HL-60 (cell line): ENCODE measurements at regions not wholly inside any gene's neighbourhood (a gene's known extent, or its start where the extent isn't known, plus 50 kb on each side); places are given as distances from the start of the nearest gene placed in this dataset.

Source experiments
- DNase-seq, 2 experiments: peaks; one replicate each; pipeline ENCODE4 v3.0.0-alpha.2; 2010 to 2020; ENCODE audit warnings: low read depth in 1 of 2, low spot score in 1 of 2
- H3K27ac ChIP-seq: fragments of 250-450 bp; sonication (Bioruptor Pico); replicated peaks from 2 replicates; pipeline ENCODE4 v1.5.1; 2020; ENCODE audit warnings: mild to moderate bottlenecking, moderate library complexity
- H3K27me3 ChIP-seq: fragments of 250-450 bp; sonication (Bioruptor Pico); 2 replicates; pipeline ENCODE4 v1.5.1; 2021; ENCODE audit warnings: mild to moderate bottlenecking, moderate library complexity; ENCODE audit not compliant: insufficient read depth, poor library complexity, severe bottlenecking
- H3K4me3 ChIP-seq: replicated peaks from 2 replicates; pipeline ENCODE4 v1.5.1; 2011; ENCODE audit warnings: mild to moderate bottlenecking, control low read depth, low read length; ENCODE audit not compliant: insufficient read depth
- CTCF ChIP-seq: IDR thresholded peaks from one replicate; pipeline ENCODE4 v1.5.1; 2011; ENCODE audit warnings: low read length, control low read depth, inconsistent platforms; ENCODE audit not compliant: insufficient read depth
- GABPA ChIP-seq: IDR thresholded peaks from 2 replicates; pipeline ENCODE4 v1.6.1; 2012; ENCODE audit warnings: low read depth
- POLR2AphosphoS5 ChIP-seq: IDR thresholded peaks from 2 replicates; pipeline ENCODE4 v1.6.1; 2012; ENCODE audit warnings: low read depth
- REST ChIP-seq: IDR thresholded peaks from 2 replicates; pipeline ENCODE4 v1.6.1; 2012; ENCODE audit warnings: low read depth; ENCODE audit not compliant: insufficient replicate concordance
- SPI1 ChIP-seq: IDR thresholded peaks from 2 replicates; pipeline ENCODE4 v1.6.1; 2012; ENCODE audit warnings: low read depth, mild to moderate bottlenecking, borderline replicate concordance

GRCh38 chr6:87828044-87828443 lies 126.0 kb upstream of the AKIRIN2 start:
- Histone ChIP-seq H3K4me3 (no peak overlapping the region), H3K27me3 (no peaks in the 10 kb centered on the region), H3K27ac (no peak overlapping the region)
- DNase-seq: no peak
- TF ChIP-seq CTCF (no peak), SPI1 (no peak), REST (no peak), POLR2AphosphoS5 (no peak), GABPA (no peak)

GRCh38 chr6:87827346-87827745 lies 125.3 kb upstream of the AKIRIN2 start:
- no peak for TF ChIP-seq POLR2AphosphoS5
- no peak for TF ChIP-seq CTCF
- no peak for TF ChIP-seq REST
- TF ChIP-seq GABPA: no peak
- no peak for TF ChIP-seq SPI1
- H3K27me3 ChIP-seq: no peaks in the 10 kb centered on the region
- no peak overlapping the region for H3K27ac ChIP-seq
- no peak for DNase-seq
- no peak overlapping the region for H3K4me3 ChIP-seq

- Histone ChIP-seq H3K4me3 (no peak overlapping the region), H3K27ac (no peak overlapping the region), H3K27me3 (no peaks in the 10 kb centered on the region)
- no peak for TF ChIP-seq REST
- no peak for TF ChIP-seq SPI1
- no peak for TF ChIP-seq GABPA
- no peak for TF ChIP-seq CTCF
- no peak for TF ChIP-seq POLR2AphosphoS5
- DNase-seq: no peak
Observed at GRCh38 chr6:87826424-87826823, 124.4 kb upstream of the AKIRIN2 start.
